ENCODE measurements at regions not wholly inside any gene's neighbourhood (a gene's known extent, or its start where the extent isn't known, plus 50 kb on each side); places are given as distances from the start of the nearest gene placed in this dataset.

DNA sequence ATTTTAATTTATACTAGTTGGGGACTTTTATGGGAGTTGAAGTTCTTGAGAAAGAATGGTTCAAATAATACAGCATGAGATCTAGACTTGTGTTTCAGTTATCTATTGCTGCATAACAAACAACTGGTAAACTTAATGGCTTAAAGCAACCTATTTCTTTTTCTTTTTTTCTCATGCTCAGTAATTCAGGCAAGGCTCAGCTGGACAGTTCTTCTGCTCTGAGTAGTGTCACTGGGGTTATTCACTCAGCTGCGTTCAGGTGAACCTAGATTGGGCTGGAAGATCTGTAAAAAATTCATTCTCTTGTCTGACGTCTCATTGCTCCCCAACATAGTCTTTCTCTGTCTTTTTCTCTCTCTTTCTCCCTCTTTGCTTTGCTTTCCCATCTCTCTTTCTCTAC is 291.7 kb downstream of the GBA3 start:
- DNase-seq = no peak
- Histone ChIP-seq H4K20me1 (ENCODE audit: insufficient read depth, low read depth, low read length) (no peaks in the 10 kb centered on the region), H3K9me3 (ENCODE audit: low read length) (0 out of 2 replicates have a peak, but pooled peaks cover 4% of the 10 kb centered on the region), H3K27me3 (ENCODE audit: low read length) (no peaks in the 10 kb centered on the region), H3K27ac (ENCODE audit: low read length) (no peak overlapping the region), H3K36me3 (ENCODE audit: insufficient read depth, low read length) (no peaks in the 10 kb centered on the region), H3K4me1 (ENCODE audit: low read length) (no peaks in the 10 kb centered on the region), H3K79me2 (ENCODE audit: low read length) (no peaks in the 10 kb centered on the region), H3K9me2 (replicated peaks; ENCODE audit: insufficient read depth, low read length) (no peaks in the 10 kb centered on the region), H3K4me2 (ENCODE audit: low read depth, low read length, poor library complexity, severe bottlenecking) (no peak overlapping the region), H2AFZ (ENCODE audit: low read length) (no peak overlapping the region), H3K4me3 (ENCODE audit: low read length) (no peak overlapping the region), H3K9ac (ENCODE audit: low read length) (no peak overlapping the region)

DNA sequence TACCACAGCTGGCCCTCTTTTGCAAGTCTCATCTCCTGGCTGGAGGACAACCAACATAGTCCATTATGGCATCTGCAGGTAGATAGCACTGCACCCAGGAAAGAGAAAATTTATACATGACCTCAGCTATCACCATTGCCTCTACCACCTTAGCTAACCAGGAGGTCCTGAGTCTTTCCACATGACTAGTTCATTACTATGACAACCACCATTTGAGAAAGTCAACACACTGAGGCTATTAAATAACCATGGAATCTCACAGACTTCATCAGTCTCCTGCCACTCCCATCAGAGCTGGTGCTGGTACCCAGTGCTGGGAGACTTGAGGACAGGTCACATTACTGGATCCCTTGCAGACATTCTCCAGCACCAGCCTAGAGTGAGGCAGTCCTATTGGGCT is 285.9 kb downstream of the GBA3 start:
- H3K4me2 ChIP-seq (ENCODE audit: low read depth, low read length, poor library complexity, severe bottlenecking) = no peak overlapping the region
- no peak overlapping the region for H2AFZ ChIP-seq (ENCODE audit: low read length)
- no peaks in the 10 kb centered on the region for H3K79me2 ChIP-seq (ENCODE audit: low read length)
- H3K36me3 ChIP-seq (ENCODE audit: insufficient read depth, low read length) = no peaks in the 10 kb centered on the region
- no peak overlapping the region for H3K9ac ChIP-seq (ENCODE audit: low read length)
- H3K9me3 ChIP-seq (ENCODE audit: low read length) = peaks cover 15% of the 10 kb centered on the region
- no peaks in the 10 kb centered on the region for H3K4me1 ChIP-seq (ENCODE audit: low read length)
- 0 out of 2 replicates have a peak, but pooled peaks cover 4% of the 10 kb centered on the region for H3K9me2 ChIP-seq (replicated peaks; ENCODE audit: insufficient read depth, low read length)
- H3K27me3 ChIP-seq (ENCODE audit: low read length) = no peaks in the 10 kb centered on the region
- no peak overlapping the region for H3K27ac ChIP-seq (ENCODE audit: low read length)
- H3K4me3 ChIP-seq (ENCODE audit: low read length) = no peak overlapping the region
- H4K20me1 ChIP-seq (ENCODE audit: insufficient read depth, low read depth, low read length) = no peaks in the 10 kb centered on the region
- DNase-seq = no peak

DNA sequence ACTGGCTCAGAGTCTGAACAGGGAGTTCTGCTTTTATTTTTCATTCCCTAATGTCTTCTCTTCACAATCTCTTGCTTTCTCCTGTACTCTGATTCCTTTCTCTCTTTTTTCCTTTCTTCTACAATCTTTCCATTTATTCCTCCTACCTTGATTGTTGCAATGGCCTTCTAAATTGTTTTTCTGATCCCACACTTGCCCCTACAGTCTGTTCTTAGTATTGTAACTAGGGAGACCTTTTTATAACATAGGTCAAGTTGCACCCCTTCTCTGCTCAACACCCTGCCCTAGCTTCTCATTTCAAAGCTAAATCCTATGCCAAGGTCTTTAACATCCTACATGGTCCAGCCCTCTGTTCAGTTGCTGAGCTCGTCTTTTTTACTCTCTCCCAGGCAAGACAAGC is 277.9 kb downstream of the GBA3 start:
- H2AFZ ChIP-seq (ENCODE audit: low read length) = no peak overlapping the region
- H3K4me2 ChIP-seq (ENCODE audit: low read depth, low read length, poor library complexity, severe bottlenecking) = no peak overlapping the region
- H3K36me3 ChIP-seq (ENCODE audit: insufficient read depth, low read length) = no peaks in the 10 kb centered on the region
- H3K4me1 ChIP-seq (ENCODE audit: low read length) = no peaks in the 10 kb centered on the region
- no peak overlapping the region for H3K4me3 ChIP-seq (ENCODE audit: low read length)
- no peaks in the 10 kb centered on the region for H4K20me1 ChIP-seq (ENCODE audit: insufficient read depth, low read depth, low read length)
- H3K27ac ChIP-seq (ENCODE audit: low read length) = no peak overlapping the region
- 0 out of 2 replicates have a peak, but pooled peaks cover 1% of the 10 kb centered on the region for H3K9me2 ChIP-seq (replicated peaks; ENCODE audit: insufficient read depth, low read length)
- no peaks in the 10 kb centered on the region for H3K27me3 ChIP-seq (ENCODE audit: low read length)
- H3K9me3 ChIP-seq (ENCODE audit: low read length) = peaks cover 9% of the 10 kb centered on the region
- no peak overlapping the region for H3K9ac ChIP-seq (ENCODE audit: low read length)
- no peak for DNase-seq
- H3K79me2 ChIP-seq (ENCODE audit: low read length) = no peaks in the 10 kb centered on the region

DNA sequence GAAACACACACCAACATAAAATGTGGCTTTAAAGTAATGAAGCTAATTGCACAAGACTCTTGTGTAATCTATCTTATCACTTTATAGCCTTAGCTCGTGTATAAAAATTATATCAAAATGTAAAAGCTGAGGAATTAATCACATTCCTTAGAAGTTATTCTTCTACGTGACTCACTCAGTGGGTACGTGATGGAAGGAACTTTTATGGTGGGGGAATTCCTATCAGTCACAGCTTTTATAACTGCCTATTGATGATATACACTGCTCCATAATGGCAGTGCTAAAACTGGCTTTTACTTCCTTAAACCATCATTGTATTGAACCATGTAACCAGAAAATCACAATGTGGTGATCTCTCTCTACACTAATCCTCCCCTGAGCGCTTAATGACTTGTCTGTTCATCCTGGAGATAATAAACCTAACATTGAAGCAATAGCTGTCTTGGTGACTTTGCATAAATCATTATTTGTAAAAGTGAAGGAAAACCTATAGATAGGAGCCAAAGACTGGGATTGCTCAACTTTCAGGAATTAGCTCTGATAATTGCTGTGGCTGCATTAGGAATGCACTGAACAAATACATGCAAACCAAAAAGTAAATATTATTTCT is 276.7 kb downstream of the GBA3 start:
- no peaks in the 10 kb centered on the region; the same call in 1 of the 2 replicates for H3K9me3 ChIP-seq (ENCODE audit: low read length)
- H3K4me3 ChIP-seq (ENCODE audit: low read length) = no peak overlapping the region
- H3K9ac ChIP-seq (ENCODE audit: low read length) = no peak overlapping the region
- H2AFZ ChIP-seq (ENCODE audit: low read length) = no peak overlapping the region
- H3K4me1 ChIP-seq (ENCODE audit: low read length) = no peaks in the 10 kb centered on the region
- H3K27ac ChIP-seq (ENCODE audit: low read length) = no peak overlapping the region
- no peak overlapping the region for H3K4me2 ChIP-seq (ENCODE audit: low read depth, low read length, poor library complexity, severe bottlenecking)
- H4K20me1 ChIP-seq (ENCODE audit: insufficient read depth, low read depth, low read length) = no peaks in the 10 kb centered on the region
- no peaks in the 10 kb centered on the region for H3K79me2 ChIP-seq (ENCODE audit: low read length)
- H3K9me2 ChIP-seq (replicated peaks; ENCODE audit: insufficient read depth, low read length) = no peaks in the 10 kb centered on the region
- DNase-seq = no peak
- H3K36me3 ChIP-seq (ENCODE audit: insufficient read depth, low read length) = no peaks in the 10 kb centered on the region
- H3K27me3 ChIP-seq (ENCODE audit: low read length) = no peaks in the 10 kb centered on the region

DNA sequence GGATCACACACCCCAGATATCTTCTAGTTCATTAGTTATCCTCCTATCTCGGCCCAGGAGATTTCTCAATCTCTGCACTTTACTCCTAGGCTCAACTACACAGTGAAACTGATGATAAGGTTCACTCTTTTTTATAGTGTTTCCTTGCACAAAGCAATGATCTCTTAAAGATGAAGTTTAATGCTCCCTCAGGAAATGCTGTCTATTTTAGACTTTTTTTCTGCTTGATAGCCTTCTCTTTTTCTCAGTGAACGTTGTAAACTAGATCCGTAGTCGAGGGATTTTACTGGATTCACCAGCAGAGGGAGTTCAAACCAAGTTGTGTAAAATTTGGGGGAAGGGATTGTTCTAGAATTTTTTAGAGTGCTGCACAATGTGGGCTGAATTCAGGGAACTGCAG is 269.6 kb downstream of the GBA3 start:
- Histone ChIP-seq H3K27ac (ENCODE audit: low read length) (no peak overlapping the region), H3K4me3 (ENCODE audit: low read length) (no peak overlapping the region), H3K27me3 (ENCODE audit: low read length) (no peaks in the 10 kb centered on the region), H3K9me3 (ENCODE audit: low read length) (no peaks in the 10 kb centered on the region), H3K9me2 (replicated peaks; ENCODE audit: insufficient read depth, low read length) (no peaks in the 10 kb centered on the region), H3K36me3 (ENCODE audit: insufficient read depth, low read length) (no peaks in the 10 kb centered on the region), H2AFZ (ENCODE audit: low read length) (no peak overlapping the region), H3K79me2 (ENCODE audit: low read length) (no peaks in the 10 kb centered on the region), H3K4me1 (ENCODE audit: low read length) (no peaks in the 10 kb centered on the region), H3K9ac (ENCODE audit: low read length) (no peak overlapping the region), H4K20me1 (ENCODE audit: insufficient read depth, low read depth, low read length) (no peaks in the 10 kb centered on the region), H3K4me2 (ENCODE audit: low read depth, low read length, poor library complexity, severe bottlenecking) (no peak overlapping the region)
- peak; percentile 70 for DNase-seq

DNA sequence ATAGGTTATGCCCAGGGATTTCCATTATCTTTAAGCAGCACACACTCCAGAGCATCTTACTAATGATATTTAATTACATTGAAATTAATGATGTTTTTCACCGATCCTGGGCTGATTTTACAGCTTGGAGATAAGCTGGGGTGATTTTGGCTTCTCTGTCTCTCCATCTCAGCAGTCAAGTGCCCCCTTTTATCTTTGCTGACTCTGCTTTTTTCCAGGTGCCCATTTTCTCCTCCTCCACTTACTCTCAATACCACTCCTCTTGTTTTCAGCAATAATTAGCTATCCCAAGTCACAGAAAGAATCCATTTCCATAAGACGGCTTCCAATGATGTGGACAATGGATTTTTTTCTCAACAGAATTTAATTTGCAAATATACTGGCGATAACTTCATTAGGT is 266.7 kb downstream of the GBA3 start:
- Histone ChIP-seq H3K9me3 (ENCODE audit: low read length) (no peaks in the 10 kb centered on the region), H3K36me3 (ENCODE audit: insufficient read depth, low read length) (no peaks in the 10 kb centered on the region), H3K4me1 (ENCODE audit: low read length) (no peaks in the 10 kb centered on the region), H3K9ac (ENCODE audit: low read length) (no peak overlapping the region), H3K4me2 (ENCODE audit: low read depth, low read length, poor library complexity, severe bottlenecking) (no peak overlapping the region), H3K9me2 (replicated peaks; ENCODE audit: insufficient read depth, low read length) (no peaks in the 10 kb centered on the region), H4K20me1 (ENCODE audit: insufficient read depth, low read depth, low read length) (no peaks in the 10 kb centered on the region), H3K4me3 (ENCODE audit: low read length) (no peak overlapping the region), H2AFZ (ENCODE audit: low read length) (no peak overlapping the region), H3K79me2 (ENCODE audit: low read length) (no peaks in the 10 kb centered on the region), H3K27me3 (ENCODE audit: low read length) (no peaks in the 10 kb centered on the region), H3K27ac (ENCODE audit: low read length) (no peak overlapping the region)
- no peak for DNase-seq

DNA sequence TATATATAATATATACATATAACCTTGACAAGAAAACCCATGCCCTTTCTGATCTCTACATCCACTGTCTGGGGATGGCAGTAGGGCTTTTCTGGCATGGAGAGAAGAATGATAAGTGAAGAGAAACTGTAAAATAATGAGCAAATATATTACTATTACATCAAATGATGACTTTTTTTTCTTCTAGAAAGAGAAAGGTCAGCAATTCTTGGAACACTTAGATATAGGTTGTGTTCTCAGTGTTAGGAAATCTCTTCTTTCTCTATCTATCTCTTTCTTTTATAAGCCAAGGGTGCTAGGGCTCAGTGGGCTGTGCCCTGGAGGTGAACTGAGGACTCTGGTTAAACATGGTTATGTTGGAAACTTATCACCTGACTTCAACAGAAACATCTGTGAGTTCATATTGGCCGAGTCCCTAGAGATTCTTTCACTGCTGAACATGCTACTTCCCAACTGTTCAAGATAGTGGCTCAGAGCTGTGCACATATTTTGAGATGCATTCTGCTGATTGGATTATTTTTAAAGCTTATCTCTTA is 265.1 kb downstream of the GBA3 start:
- H3K9me3 ChIP-seq (ENCODE audit: low read length) = no peaks in the 10 kb centered on the region
- no peak overlapping the region for H3K4me2 ChIP-seq (ENCODE audit: low read depth, low read length, poor library complexity, severe bottlenecking)
- no peaks in the 10 kb centered on the region for H4K20me1 ChIP-seq (ENCODE audit: insufficient read depth, low read depth, low read length)
- H3K27ac ChIP-seq (ENCODE audit: low read length) = no peak overlapping the region
- no peak overlapping the region for H3K4me3 ChIP-seq (ENCODE audit: low read length)
- H3K9me2 ChIP-seq (replicated peaks; ENCODE audit: insufficient read depth, low read length) = no peaks in the 10 kb centered on the region
- DNase-seq = no peak
- no peaks in the 10 kb centered on the region for H3K79me2 ChIP-seq (ENCODE audit: low read length)
- no peaks in the 10 kb centered on the region for H3K4me1 ChIP-seq (ENCODE audit: low read length)
- no peak overlapping the region for H2AFZ ChIP-seq (ENCODE audit: low read length)
- no peaks in the 10 kb centered on the region for H3K36me3 ChIP-seq (ENCODE audit: insufficient read depth, low read length)
- H3K9ac ChIP-seq (ENCODE audit: low read length) = no peak overlapping the region
- H3K27me3 ChIP-seq (ENCODE audit: low read length) = no peaks in the 10 kb centered on the region

DNA sequence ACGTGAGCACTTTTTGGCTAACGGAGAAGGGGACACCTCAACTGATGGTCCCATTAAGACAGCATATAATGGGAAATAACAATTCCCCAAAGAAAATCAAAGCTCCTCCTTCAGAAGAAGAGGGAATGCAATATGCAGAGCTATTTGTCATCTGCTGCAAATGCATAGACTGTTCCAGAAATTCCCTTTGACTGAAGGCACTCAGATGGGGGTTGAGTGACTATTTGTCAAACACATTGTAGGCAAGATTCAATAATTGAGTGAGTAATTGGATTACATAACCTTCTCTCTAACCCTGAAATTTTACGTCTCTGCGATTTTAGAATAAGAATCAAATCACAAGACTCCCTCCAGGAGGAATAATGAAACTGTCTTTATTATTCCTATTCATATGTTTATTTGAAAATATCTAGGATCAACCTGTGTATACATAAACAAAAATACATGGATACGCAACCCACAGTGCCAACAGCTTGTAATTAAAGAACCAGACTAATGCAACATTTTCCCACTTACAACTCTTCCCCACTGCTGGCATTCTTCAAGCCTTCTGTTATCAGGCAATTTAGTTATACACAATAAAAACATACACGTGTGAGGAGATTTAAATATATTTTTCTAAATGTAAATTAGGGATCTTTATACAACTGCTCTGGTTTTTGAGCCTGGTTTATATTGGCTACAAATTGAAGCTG is 256.6 kb downstream of the GBA3 start:
- no peaks in the 10 kb centered on the region for H3K4me1 ChIP-seq (ENCODE audit: low read length)
- H3K79me2 ChIP-seq (ENCODE audit: low read length) = no peaks in the 10 kb centered on the region
- no peaks in the 10 kb centered on the region for H3K9me2 ChIP-seq (replicated peaks; ENCODE audit: insufficient read depth, low read length)
- no peak for DNase-seq
- H3K27ac ChIP-seq (ENCODE audit: low read length) = no peak overlapping the region
- no peak overlapping the region for H3K9ac ChIP-seq (ENCODE audit: low read length)
- H3K36me3 ChIP-seq (ENCODE audit: insufficient read depth, low read length) = no peaks in the 10 kb centered on the region
- no peak overlapping the region for H3K4me3 ChIP-seq (ENCODE audit: low read length)
- H3K4me2 ChIP-seq (ENCODE audit: low read depth, low read length, poor library complexity, severe bottlenecking) = no peak overlapping the region
- H4K20me1 ChIP-seq (ENCODE audit: insufficient read depth, low read depth, low read length) = no peaks in the 10 kb centered on the region
- no peaks in the 10 kb centered on the region for H3K9me3 ChIP-seq (ENCODE audit: low read length)
- no peak overlapping the region for H2AFZ ChIP-seq (ENCODE audit: low read length)
- H3K27me3 ChIP-seq (ENCODE audit: low read length) = no peaks in the 10 kb centered on the region
